Liver (tissue), 8 donors: ENCODE measurements at regions not wholly inside any gene's neighbourhood (a gene's known extent, or its start where the extent isn't known, plus 50 kb on each side); places are given as distances from the start of the nearest gene placed in this dataset.

Experiments
- DNase-seq: peaks from one replicate; pipeline ENCODE4 v3.0.0-alpha.2; 2017; ENCODE audit warnings: low spot score
- H3K27ac ChIP-seq, 2 donors: one replicate each; pipeline ENCODE4 v1.7.0; 2013; ENCODE audit warnings: inconsistent platforms in 2 of 2, low read length in 2 of 2, control low read depth in 1 of 2, low read depth in 1 of 2, mild to moderate bottlenecking in 1 of 2
- H3K27me3 ChIP-seq, 4 donors: one replicate each; pipeline versions ENCODE4 v1.6.1 to v1.7.0; 2013; ENCODE audit warnings: low read length in 3 of 4, inconsistent platforms in 1 of 4, mild to moderate bottlenecking in 1 of 4, moderate library complexity in 1 of 4; ENCODE audit not compliant: control insufficient read depth in 4 of 4, insufficient read depth in 4 of 4
- H3K36me3 ChIP-seq, 4 donors: one replicate each; pipeline versions ENCODE4 v1.6.1 to v1.7.0; 2013; ENCODE audit warnings: low read length in 3 of 4, mild to moderate bottlenecking in 3 of 4, low read depth in 1 of 4, moderate library complexity in 1 of 4; ENCODE audit not compliant: control insufficient read depth in 4 of 4, insufficient read depth in 3 of 4
- H3K4me1 ChIP-seq, 4 donors: one replicate each; pipeline versions ENCODE4 v1.6.1 to v1.7.0; 2013; ENCODE audit warnings: low read length in 3 of 4, mild to moderate bottlenecking in 3 of 4, moderate library complexity in 1 of 4; ENCODE audit not compliant: control insufficient read depth in 4 of 4, insufficient read depth in 4 of 4
- H3K4me3 ChIP-seq, 3 donors: one replicate each; pipeline versions ENCODE4 v1.6.1 to v1.7.0; 2013; ENCODE audit warnings: low read length in 3 of 3, control low read depth in 1 of 3, low read depth in 1 of 3, mild to moderate bottlenecking in 1 of 3
- H3K9ac ChIP-seq, 2 donors: one replicate each; pipeline ENCODE4 v1.7.0; 2013; ENCODE audit warnings: low read length in 2 of 2, mild to moderate bottlenecking in 2 of 2, moderate library complexity in 2 of 2, control low read depth in 1 of 2, low read depth in 1 of 2
- H3K9me3 ChIP-seq, 4 donors: one replicate each; pipeline versions ENCODE4 v1.6.1 to v1.7.0; 2013; ENCODE audit warnings: low read length in 3 of 4; ENCODE audit not compliant: control insufficient read depth in 4 of 4
- CTCF ChIP-seq: fragments of 150-350 bp; IDR thresholded peaks from 2 replicates; pipeline ENCODE4 v1.5.1; 2017; ENCODE audit warnings: improper control_type of control experiment, low read depth, low read length; ENCODE audit not compliant: missing input control
- EGR1 ChIP-seq, 2 donors: IDR thresholded peaks; 2 replicates each; pipeline ENCODE4 v1.6.1; 2016 to 2018; ENCODE audit warnings: antibody characterized with exemption in 2 of 2, low read depth in 2 of 2
- FOXA1 ChIP-seq: IDR thresholded peaks from 2 replicates; pipeline ENCODE4 v1.6.1; 2016; ENCODE audit warnings: antibody characterized with exemption
- GABPA ChIP-seq, 2 donors: IDR thresholded peaks in 1 of 2; conservative IDR thresholded peaks in 1 of 2; 2 replicates each; pipeline ENCODE4 v1.6.1; 2016; ENCODE audit warnings: antibody characterized with exemption in 2 of 2, mild to moderate bottlenecking in 1 of 2, moderate library complexity in 1 of 2
- HNF4A ChIP-seq, 2 donors: conservative IDR thresholded peaks; 2 replicates each; pipeline ENCODE4 v1.6.1; 2016; ENCODE audit warnings: antibody characterized with exemption in 2 of 2, mild to moderate bottlenecking in 2 of 2
- HNF4G ChIP-seq: IDR thresholded peaks from 2 replicates; pipeline ENCODE4 v1.6.1; 2016; ENCODE audit warnings: antibody characterized with exemption
- JUND ChIP-seq, 2 donors: IDR thresholded peaks; 2 replicates each; pipeline ENCODE4 v1.6.1; 2016; ENCODE audit warnings: antibody characterized with exemption in 2 of 2
- MAX ChIP-seq: IDR thresholded peaks from 2 replicates; pipeline ENCODE4 v1.6.1; 2016; ENCODE audit warnings: antibody characterized with exemption
- NR2F2 ChIP-seq: IDR thresholded peaks from 2 replicates; pipeline ENCODE4 v1.6.1; 2016; ENCODE audit warnings: antibody characterized with exemption
- REST ChIP-seq: IDR thresholded peaks from 2 replicates; pipeline ENCODE4 v1.6.1; 2016; ENCODE audit warnings: antibody characterized with exemption, mild to moderate bottlenecking
- RXRA ChIP-seq, 2 donors: IDR thresholded peaks; 2 replicates each; pipeline ENCODE4 v1.6.1; 2017 to 2018; ENCODE audit warnings: antibody characterized with exemption in 2 of 2, mild to moderate bottlenecking in 1 of 2
- SP1 ChIP-seq: IDR thresholded peaks from 2 replicates; pipeline ENCODE4 v1.6.1; 2018; ENCODE audit warnings: antibody characterized with exemption, mild to moderate bottlenecking
- TAF1 ChIP-seq: conservative IDR thresholded peaks from 2 replicates; pipeline ENCODE4 v1.6.1; 2016; ENCODE audit warnings: antibody characterized with exemption, mild to moderate bottlenecking
- YY1 ChIP-seq: IDR thresholded peaks from 2 replicates; pipeline ENCODE4 v1.6.1; 2016; ENCODE audit warnings: antibody characterized with exemption, mild to moderate bottlenecking
- WGBS: extraction: QIAGEN DNeasy Blood & Tissue Kit; methylation state at CpG from one replicate; pipeline ENCODE4 v1.1.7; 2013; 5-methylcytosine and 5-hydroxymethylcytosine counted together
- TF ChIP-seq, protein P1 (sequence below): IDR thresholded peaks from 2 replicates; pipeline ENCODE4 v1.6.1; 2016; ENCODE audit warnings: antibody characterized with exemption
- TF ChIP-seq, protein P2 (sequence below): IDR thresholded peaks from 2 replicates; pipeline ENCODE4 v1.6.1; 2016; ENCODE audit warnings: antibody characterized with exemption
- donor health status: healthy.
- donor health status: healthy.
- donor health status: healthy.
- donor health status: healthy.
- donor health status: healthy.

GRCh38 chr1:73717976-73718375, 480.0 kb downstream of the LRRIQ3 start:
- Histone ChIP-seq H3K27me3 (no peaks in the 10 kb centered on the region), H3K36me3 (no peaks in the 10 kb centered on the region), H3K9ac (no peak overlapping the region), H3K4me3 (no peak overlapping the region), H3K27ac (no peak overlapping the region), H3K9me3 (no peaks in the 10 kb centered on the region), H3K4me1 (no peaks in the 10 kb centered on the region)
- 70% methylated on average over 1 of the region's 1 CpG for WGBS
- TF ChIP-seq YY1 (no peak), EGR1 (IDR thresholded peaks at IDR 0.05; ENCODE audit: low read depth in 2 of 2) (no peak), REST (no peak), HNF4G (no peak), CTCF (no peak), JUND (IDR thresholded peaks at IDR 0.05) (no peak), FOXA1 (no peak), HNF4A (conservative IDR thresholded peaks at IDR 0.05) (no peak), RXRA (IDR thresholded peaks at IDR 0.05) (no peak), TAF1 (no peak)
- TF ChIP-seq, protein P1, sequence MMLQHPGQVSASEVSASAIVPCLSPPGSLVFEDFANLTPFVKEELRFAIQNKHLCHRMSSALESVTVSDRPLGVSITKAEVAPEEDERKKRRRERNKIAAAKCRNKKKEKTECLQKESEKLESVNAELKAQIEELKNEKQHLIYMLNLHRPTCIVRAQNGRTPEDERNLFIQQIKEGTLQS: no peak
- no peak for DNase-seq

DNA sequence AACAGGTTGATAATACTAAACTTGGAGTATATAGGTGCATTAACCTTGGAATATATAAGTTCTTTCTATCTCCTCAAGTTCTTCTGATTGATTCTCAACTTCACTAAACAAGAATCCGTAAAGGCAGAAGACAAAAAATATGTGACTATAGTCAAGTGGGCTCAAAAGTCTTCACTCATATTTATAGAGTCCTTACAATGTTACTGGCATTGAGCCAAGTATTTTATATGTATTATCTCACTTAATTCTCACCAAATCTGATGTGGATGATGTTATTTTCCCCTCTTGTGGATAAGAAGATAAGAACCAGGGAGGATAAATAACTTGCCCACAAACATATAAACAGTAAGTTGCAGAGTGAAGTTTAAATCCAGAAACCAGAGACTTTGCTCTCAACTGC, 486.9 kb downstream of the LRRIQ3 start:
- Histone ChIP-seq H3K9ac (no peak overlapping the region), H3K36me3 (no peaks in the 10 kb centered on the region), H3K9me3 (no peaks in the 10 kb centered on the region), H3K4me3 (no peak overlapping the region), H3K27ac (no peak overlapping the region), H3K4me1 (no peaks in the 10 kb centered on the region), H3K27me3 (no peaks in the 10 kb centered on the region)
- TF ChIP-seq JUND (IDR thresholded peaks at IDR 0.05) (no peak), SP1 (no peak), NR2F2 (no peak), EGR1 (IDR thresholded peaks at IDR 0.05; ENCODE audit: low read depth in 2 of 2) (no peak), FOXA1 (no peak), GABPA (IDR thresholded peaks at IDR 0.05 in 1 of 2, conservative IDR thresholded peaks at IDR 0.05 in 1 of 2) (no peak), HNF4G (no peak), HNF4A (conservative IDR thresholded peaks at IDR 0.05) (no peak), YY1 (no peak), TAF1 (no peak), REST (no peak), CTCF (no peak), RXRA (IDR thresholded peaks at IDR 0.05) (no peak), MAX (no peak)
- TF ChIP-seq, protein P1: no peak
- TF ChIP-seq, protein P2, sequence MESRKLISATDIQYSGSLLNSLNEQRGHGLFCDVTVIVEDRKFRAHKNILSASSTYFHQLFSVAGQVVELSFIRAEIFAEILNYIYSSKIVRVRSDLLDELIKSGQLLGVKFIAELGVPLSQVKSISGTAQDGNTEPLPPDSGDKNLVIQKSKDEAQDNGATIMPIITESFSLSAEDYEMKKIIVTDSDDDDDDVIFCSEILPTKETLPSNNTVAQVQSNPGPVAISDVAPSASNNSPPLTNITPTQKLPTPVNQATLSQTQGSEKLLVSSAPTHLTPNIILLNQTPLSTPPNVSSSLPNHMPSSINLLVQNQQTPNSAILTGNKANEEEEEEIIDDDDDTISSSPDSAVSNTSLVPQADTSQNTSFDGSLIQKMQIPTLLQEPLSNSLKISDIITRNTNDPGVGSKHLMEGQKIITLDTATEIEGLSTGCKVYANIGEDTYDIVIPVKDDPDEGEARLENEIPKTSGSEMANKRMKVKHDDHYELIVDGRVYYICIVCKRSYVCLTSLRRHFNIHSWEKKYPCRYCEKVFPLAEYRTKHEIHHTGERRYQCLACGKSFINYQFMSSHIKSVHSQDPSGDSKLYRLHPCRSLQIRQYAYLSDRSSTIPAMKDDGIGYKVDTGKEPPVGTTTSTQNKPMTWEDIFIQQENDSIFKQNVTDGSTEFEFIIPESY: no peak
- DNase-seq: no peak
- 75% methylated on average over 1 of the region's 1 CpG for WGBS
